ENCODE measurements at regions not wholly inside any gene's neighbourhood (a gene's known extent, or its start where the extent isn't known, plus 50 kb on each side); places are given as distances from the start of the nearest gene placed in this dataset.
A peak's percentile ranks its signal among the peaks of the same experiment; 100 is the strongest.

DNA sequence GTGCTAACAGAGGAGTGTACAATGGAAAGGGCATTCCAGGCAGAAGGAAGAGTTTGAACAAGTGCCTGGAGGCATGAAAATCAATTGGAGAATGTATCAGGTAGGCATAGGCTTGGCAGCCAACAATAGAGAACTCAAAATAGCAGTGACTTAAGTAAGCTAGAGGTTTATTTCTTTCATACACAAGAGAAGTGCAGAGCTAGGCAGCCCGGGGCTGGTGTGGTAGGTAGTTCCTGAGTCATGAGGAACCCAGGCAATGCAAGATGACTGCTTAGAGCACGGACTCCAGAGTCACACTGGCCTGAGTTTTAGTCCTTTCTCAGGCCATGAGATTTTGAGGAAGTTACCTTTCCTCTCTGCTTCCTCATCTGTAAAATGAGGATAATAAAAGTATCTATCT lies 74.8 kb upstream of the LRRN2 start:
- no peaks in the 10 kb centered on the region for H3K79me2 ChIP-seq (ENCODE audit: insufficient read depth, low read length)
- H3K4me3 ChIP-seq (replicated peaks in 1 of 2; ENCODE audit: low read depth in 1 of 2, low read length in 2 of 2) = no peak overlapping the region
- intact Hi-C loops (cut with micrococcal nuclease) = no loop called here
- BruUV-seq (replicated peaks) = no TSS peak
- ATAC-seq = no peak
- DNase-seq (ENCODE audit: low read depth, low spot score) = no peak
- no peaks in the 10 kb centered on the region for H3K27me3 ChIP-seq (ENCODE audit: insufficient read depth, low read length)
- no peak for TF ChIP-seq POLR2A (IDR thresholded peaks at IDR 0.05; ENCODE audit: borderline replicate concordance, extremely low read depth, insufficient read depth, insufficient read length)
- TF ChIP-seq, protein P1, sequence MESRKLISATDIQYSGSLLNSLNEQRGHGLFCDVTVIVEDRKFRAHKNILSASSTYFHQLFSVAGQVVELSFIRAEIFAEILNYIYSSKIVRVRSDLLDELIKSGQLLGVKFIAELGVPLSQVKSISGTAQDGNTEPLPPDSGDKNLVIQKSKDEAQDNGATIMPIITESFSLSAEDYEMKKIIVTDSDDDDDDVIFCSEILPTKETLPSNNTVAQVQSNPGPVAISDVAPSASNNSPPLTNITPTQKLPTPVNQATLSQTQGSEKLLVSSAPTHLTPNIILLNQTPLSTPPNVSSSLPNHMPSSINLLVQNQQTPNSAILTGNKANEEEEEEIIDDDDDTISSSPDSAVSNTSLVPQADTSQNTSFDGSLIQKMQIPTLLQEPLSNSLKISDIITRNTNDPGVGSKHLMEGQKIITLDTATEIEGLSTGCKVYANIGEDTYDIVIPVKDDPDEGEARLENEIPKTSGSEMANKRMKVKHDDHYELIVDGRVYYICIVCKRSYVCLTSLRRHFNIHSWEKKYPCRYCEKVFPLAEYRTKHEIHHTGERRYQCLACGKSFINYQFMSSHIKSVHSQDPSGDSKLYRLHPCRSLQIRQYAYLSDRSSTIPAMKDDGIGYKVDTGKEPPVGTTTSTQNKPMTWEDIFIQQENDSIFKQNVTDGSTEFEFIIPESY (IDR thresholded peaks at IDR 0.05; ENCODE audit: extremely low read depth, insufficient replicate concordance, low read length) = no peak
- TF ChIP-seq SIN3A (IDR thresholded peaks at IDR 0.05; ENCODE audit: low read depth) = no peak
- no peak for TF ChIP-seq POLR2AphosphoS5 (IDR thresholded peaks at IDR 0.05; ENCODE audit: low read depth, low read length)
- no peak for TF ChIP-seq EZH2 (IDR thresholded peaks at IDR 0.05)
- TF ChIP-seq, protein P2, sequence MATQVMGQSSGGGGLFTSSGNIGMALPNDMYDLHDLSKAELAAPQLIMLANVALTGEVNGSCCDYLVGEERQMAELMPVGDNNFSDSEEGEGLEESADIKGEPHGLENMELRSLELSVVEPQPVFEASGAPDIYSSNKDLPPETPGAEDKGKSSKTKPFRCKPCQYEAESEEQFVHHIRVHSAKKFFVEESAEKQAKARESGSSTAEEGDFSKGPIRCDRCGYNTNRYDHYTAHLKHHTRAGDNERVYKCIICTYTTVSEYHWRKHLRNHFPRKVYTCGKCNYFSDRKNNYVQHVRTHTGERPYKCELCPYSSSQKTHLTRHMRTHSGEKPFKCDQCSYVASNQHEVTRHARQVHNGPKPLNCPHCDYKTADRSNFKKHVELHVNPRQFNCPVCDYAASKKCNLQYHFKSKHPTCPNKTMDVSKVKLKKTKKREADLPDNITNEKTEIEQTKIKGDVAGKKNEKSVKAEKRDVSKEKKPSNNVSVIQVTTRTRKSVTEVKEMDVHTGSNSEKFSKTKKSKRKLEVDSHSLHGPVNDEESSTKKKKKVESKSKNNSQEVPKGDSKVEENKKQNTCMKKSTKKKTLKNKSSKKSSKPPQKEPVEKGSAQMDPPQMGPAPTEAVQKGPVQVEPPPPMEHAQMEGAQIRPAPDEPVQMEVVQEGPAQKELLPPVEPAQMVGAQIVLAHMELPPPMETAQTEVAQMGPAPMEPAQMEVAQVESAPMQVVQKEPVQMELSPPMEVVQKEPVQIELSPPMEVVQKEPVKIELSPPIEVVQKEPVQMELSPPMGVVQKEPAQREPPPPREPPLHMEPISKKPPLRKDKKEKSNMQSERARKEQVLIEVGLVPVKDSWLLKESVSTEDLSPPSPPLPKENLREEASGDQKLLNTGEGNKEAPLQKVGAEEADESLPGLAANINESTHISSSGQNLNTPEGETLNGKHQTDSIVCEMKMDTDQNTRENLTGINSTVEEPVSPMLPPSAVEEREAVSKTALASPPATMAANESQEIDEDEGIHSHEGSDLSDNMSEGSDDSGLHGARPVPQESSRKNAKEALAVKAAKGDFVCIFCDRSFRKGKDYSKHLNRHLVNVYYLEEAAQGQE (IDR thresholded peaks at IDR 0.05; ENCODE audit: low read depth) = no peak
- TF ChIP-seq, protein P3, sequence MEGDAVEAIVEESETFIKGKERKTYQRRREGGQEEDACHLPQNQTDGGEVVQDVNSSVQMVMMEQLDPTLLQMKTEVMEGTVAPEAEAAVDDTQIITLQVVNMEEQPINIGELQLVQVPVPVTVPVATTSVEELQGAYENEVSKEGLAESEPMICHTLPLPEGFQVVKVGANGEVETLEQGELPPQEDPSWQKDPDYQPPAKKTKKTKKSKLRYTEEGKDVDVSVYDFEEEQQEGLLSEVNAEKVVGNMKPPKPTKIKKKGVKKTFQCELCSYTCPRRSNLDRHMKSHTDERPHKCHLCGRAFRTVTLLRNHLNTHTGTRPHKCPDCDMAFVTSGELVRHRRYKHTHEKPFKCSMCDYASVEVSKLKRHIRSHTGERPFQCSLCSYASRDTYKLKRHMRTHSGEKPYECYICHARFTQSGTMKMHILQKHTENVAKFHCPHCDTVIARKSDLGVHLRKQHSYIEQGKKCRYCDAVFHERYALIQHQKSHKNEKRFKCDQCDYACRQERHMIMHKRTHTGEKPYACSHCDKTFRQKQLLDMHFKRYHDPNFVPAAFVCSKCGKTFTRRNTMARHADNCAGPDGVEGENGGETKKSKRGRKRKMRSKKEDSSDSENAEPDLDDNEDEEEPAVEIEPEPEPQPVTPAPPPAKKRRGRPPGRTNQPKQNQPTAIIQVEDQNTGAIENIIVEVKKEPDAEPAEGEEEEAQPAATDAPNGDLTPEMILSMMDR (IDR thresholded peaks at IDR 0.05 in 2 of 3, conservative IDR thresholded peaks at IDR 0.05 in 1 of 3; ENCODE audit: borderline replicate concordance in 1 of 3, insufficient read depth in 1 of 3, low read depth in 2 of 3, low read length in 2 of 3) = no peak
- TF ChIP-seq, protein P4, sequence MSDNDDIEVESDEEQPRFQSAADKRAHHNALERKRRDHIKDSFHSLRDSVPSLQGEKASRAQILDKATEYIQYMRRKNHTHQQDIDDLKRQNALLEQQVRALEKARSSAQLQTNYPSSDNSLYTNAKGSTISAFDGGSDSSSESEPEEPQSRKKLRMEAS (IDR thresholded peaks at IDR 0.05) = no peak
- TF ChIP-seq SRF (IDR thresholded peaks at IDR 0.05; ENCODE audit: low read depth) = no peak
- no peak for TF ChIP-seq CBX3 (IDR thresholded peaks at IDR 0.05; ENCODE audit: low read depth)
- no peak for TF ChIP-seq EZH2phosphoT487 (IDR thresholded peaks at IDR 0.05; ENCODE audit: borderline replicate concordance)
- TF ChIP-seq RAD21 (IDR thresholded peaks at IDR 0.05; ENCODE audit: low read depth) = no peak
- TF ChIP-seq ELF1 (IDR thresholded peaks at IDR 0.05; ENCODE audit: borderline replicate concordance, low read depth) = no peak
- no peak for TF ChIP-seq YY1 (IDR thresholded peaks at IDR 0.05; ENCODE audit: extremely low read depth, insufficient replicate concordance, low read depth, low read length)
- TF ChIP-seq FOSL1 (IDR thresholded peaks at IDR 0.05; ENCODE audit: low read depth) = no peak
- no peak for TF ChIP-seq EGR1 (IDR thresholded peaks at IDR 0.05; ENCODE audit: low read depth)
- no peak for TF ChIP-seq CEBPB (IDR thresholded peaks at IDR 0.05; ENCODE audit: low read depth)
- no peak for TF ChIP-seq ZFX (IDR thresholded peaks at IDR 0.05)
- TF ChIP-seq ZNF274 (IDR thresholded peaks at IDR 0.05; ENCODE audit: low read depth, low read length) = no peak
- TF ChIP-seq, protein P5, sequence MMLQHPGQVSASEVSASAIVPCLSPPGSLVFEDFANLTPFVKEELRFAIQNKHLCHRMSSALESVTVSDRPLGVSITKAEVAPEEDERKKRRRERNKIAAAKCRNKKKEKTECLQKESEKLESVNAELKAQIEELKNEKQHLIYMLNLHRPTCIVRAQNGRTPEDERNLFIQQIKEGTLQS (IDR thresholded peaks at IDR 0.05) = no peak
- ChIA-PET CTCF (interaction anchor here (0.8 to 2.5 kb wide), 5 partner anchors 9 to 195 kb away, joined by 4 to 18 read pairs (median 7); no protein-coding TSS in a partner anchor), POLR2A (interaction anchor here (1.9 kb wide), 1 partner anchor 9 kb away, joined by 5 read pairs; no protein-coding TSS in a partner anchor), RAD21 (ENCODE audit: low non-redundant PET in 1 of 2, low total read pairs in 2 of 2, uncharacterized antibody in 2 of 2, unreplicated experiment in 2 of 2) (no interaction called here)
- H3K36me3 ChIP-seq (ENCODE audit: control insufficient read depth in 1 of 2, insufficient read depth in 2 of 2, low read length in 2 of 2) = no peaks in the 10 kb centered on the region
- H3K4me2 ChIP-seq (ENCODE audit: low read length) = peak overlapping the region; percentile 39
- H4K20me1 ChIP-seq (ENCODE audit: insufficient read depth) = no peaks in the 10 kb centered on the region
- H3K9me2 ChIP-seq (ENCODE audit: insufficient read depth) = no peaks in the 10 kb centered on the region
- H3K4me1 ChIP-seq (ENCODE audit: control insufficient read depth in 1 of 2, insufficient read depth in 2 of 2, low read length in 2 of 2) = peaks cover 8 to 26% of the 10 kb centered on the region in 2 experiments; a peak in 3 of 4 replicates
- no peaks in the 10 kb centered on the region for H3K9me3 ChIP-seq (ENCODE audit: control insufficient read depth in 1 of 2, insufficient read depth in 1 of 2, low read depth in 1 of 2, low read length in 2 of 2)
- peak overlapping the region; percentile 59 for H2AFZ ChIP-seq (ENCODE audit: low read depth, low read length, poor library complexity, severe bottlenecking)
- no peak overlapping the region for H3K9ac ChIP-seq (ENCODE audit: low read length)
- H3K27ac ChIP-seq (ENCODE audit: low read depth, low read length) = no peak overlapping the region
